ENCODE measurements at regions not wholly inside any gene's neighbourhood (a gene's known extent, or its start where the extent isn't known, plus 50 kb on each side); places are given as distances from the start of the nearest gene placed in this dataset.

GRCh38 chr6:131356161-131356560, 216.9 kb upstream of the ARG1 start:
- ChIA-PET CTCF (ENCODE audit: partially characterized antibody) (interaction anchor here (0.7 kb wide), 1 partner anchor 136 kb away, joined by 3 read pairs; no protein-coding TSS in a partner anchor), POLR2A (ENCODE audit: partially characterized antibody) (no interaction called here)
- WGBS, 2 experiments (ENCODE audit: extremely low coverage in 1 of 2, insufficient coverage in 1 of 2, insufficient read length in 1 of 2, insufficient replicate concordance in 2 of 2, low coverage in 1 of 2, low lambda C conversion rate in 2 of 2, missing lambda C conversion rate in 1 of 2), result 91% methylated on average over 2 of the region's 2 CpGs; no CpG with 5 or more reads in 1 of the 2 experiments
- TF ChIP-seq CEBPB (IDR thresholded peaks at IDR 0.05; ENCODE audit: low read depth, low read length), result no peak
- no peak for TF ChIP-seq BRCA1 (IDR thresholded peaks at IDR 0.05; ENCODE audit: low read depth, low read length)
- TF ChIP-seq PHF8 (conservative IDR thresholded peaks at IDR 0.05; ENCODE audit: low read depth, low read length), result no peak
- TF ChIP-seq CREB1 (IDR thresholded peaks at IDR 0.05), result no peak
- TF ChIP-seq SP1 (IDR thresholded peaks at IDR 0.05; ENCODE audit: low read depth, low read length), result no peak
- TF ChIP-seq RBBP5 (IDR thresholded peaks at IDR 0.05; ENCODE audit: borderline replicate concordance, low read depth, low read length), result no peak
- TF ChIP-seq JUND (IDR thresholded peaks at IDR 0.05; ENCODE audit: low read length), result no peak
- no peak for TF ChIP-seq YY1 (IDR thresholded peaks at IDR 0.05; ENCODE audit: low read depth, low read length)
- TF ChIP-seq MAFK (IDR thresholded peaks at IDR 0.05; ENCODE audit: low read depth, low read length), result no peak
- TF ChIP-seq GTF2F1 (IDR thresholded peaks at IDR 0.05; ENCODE audit: borderline replicate concordance, low read depth, low read length), result no peak
- no peak for TF ChIP-seq CTBP2 (IDR thresholded peaks at IDR 0.05; ENCODE audit: borderline replicate concordance, insufficient read depth, insufficient read length, low read length)
- TF ChIP-seq TAF7 (optimal IDR thresholded peaks at IDR 0.05; ENCODE audit: borderline replicate concordance, low read depth, low read length), result no peak
- TF ChIP-seq JUN (IDR thresholded peaks at IDR 0.05; ENCODE audit: low read depth, low read length), result no peak
- TF ChIP-seq TCF12 (IDR thresholded peaks at IDR 0.05; ENCODE audit: low read depth, low read length), result no peak
- TF ChIP-seq POU5F1 (IDR thresholded peaks at IDR 0.05; ENCODE audit: low read depth, low read length), result no peak
- no peak for TF ChIP-seq EGR1 (IDR thresholded peaks at IDR 0.05; ENCODE audit: borderline replicate concordance, low read depth, low read length)

More at GRCh38 chr6:131356161-131356560, 216.9 kb upstream of the ARG1 start:
- no peaks in the 10 kb centered on the region for H3K27me3 ChIP-seq (replicated peaks in 1 of 4; ENCODE audit: control insufficient read depth in 3 of 4, extremely low read depth in 1 of 4, insufficient read depth in 3 of 4, low read length in 3 of 4)
- no peaks in the 10 kb centered on the region for H3K36me3 ChIP-seq (ENCODE audit: control insufficient read depth in 2 of 4, insufficient read depth in 4 of 4, low read length in 3 of 4)
- no peak overlapping the region for H3K56ac ChIP-seq (replicated peaks; ENCODE audit: insufficient read length, low read depth, low read length)
- H3K4me2 ChIP-seq (ENCODE audit: insufficient read depth in 1 of 2, low read depth in 2 of 2, low read length in 2 of 2), result no peak overlapping the region
- H2BK5ac ChIP-seq (ENCODE audit: low read depth, low read length), result no peak overlapping the region
- H4K20me1 ChIP-seq (replicated peaks in 1 of 2; ENCODE audit: control insufficient read depth in 1 of 2, insufficient read depth in 2 of 2, low read length in 2 of 2), result no peaks in the 10 kb centered on the region
- H3K23ac ChIP-seq (ENCODE audit: insufficient read length), result no peak overlapping the region
- FAIRE-seq (peak; percentile 24), DNase-seq (ENCODE audit: low read depth in 1 of 2, low spot score in 2 of 2) (no peak)
- H3K79me1 ChIP-seq (ENCODE audit: low read depth, low read length), result no peaks in the 10 kb centered on the region
- no peaks in the 10 kb centered on the region for H3K9me3 ChIP-seq (ENCODE audit: insufficient read depth in 2 of 2, low read depth in 1 of 2, low read length in 1 of 2)
- no peak overlapping the region for H3K14ac ChIP-seq (ENCODE audit: insufficient read length)
- no peak overlapping the region for H2AK5ac ChIP-seq (ENCODE audit: low read depth, low read length)
- H3K4me3 ChIP-seq (ENCODE audit: extremely low read depth in 1 of 4, insufficient read depth in 2 of 4, low read depth in 3 of 4, low read length in 4 of 4), result no peak overlapping the region
- no peak overlapping the region for H3K27ac ChIP-seq (ENCODE audit: low read depth, low read length)
- 0 out of 2 replicates have a peak overlapping the region, but pooled peaks have one; percentile 20 for H2AFZ ChIP-seq (ENCODE audit: low read length)
- no peaks in the 10 kb centered on the region; the same call in 1 of the 2 replicates for H3K23me2 ChIP-seq (ENCODE audit: low read depth, low read length)
- H2BK15ac ChIP-seq (ENCODE audit: low read length), result no peak overlapping the region
- no peak overlapping the region for H2BK120ac ChIP-seq (replicated peaks; ENCODE audit: low read depth, low read length)
- H3K18ac ChIP-seq (ENCODE audit: extremely low read depth, low read length), result no peak overlapping the region
- H3K79me2 ChIP-seq (ENCODE audit: control insufficient read depth in 1 of 2, insufficient read depth in 2 of 2, low read length in 2 of 2), result no peaks in the 10 kb centered on the region
- H3K4ac ChIP-seq (replicated peaks; ENCODE audit: insufficient read length, low read depth, low read length), result no peak overlapping the region
- no peak overlapping the region for H4K8ac ChIP-seq (ENCODE audit: extremely low read depth, insufficient read depth, low read length)
- H4K91ac ChIP-seq (replicated peaks; ENCODE audit: insufficient read length, low read length), result no peak overlapping the region
- no peak overlapping the region for H2BK12ac ChIP-seq (ENCODE audit: low read depth, low read length)
- no peaks in the 10 kb centered on the region for H3K4me1 ChIP-seq (replicated peaks in 1 of 4; ENCODE audit: control insufficient read depth in 3 of 4, insufficient read depth in 4 of 4, low read length in 3 of 4)
- no peak overlapping the region for H4K5ac ChIP-seq (ENCODE audit: insufficient read length, low read depth, low read length)
- H2BK20ac ChIP-seq (ENCODE audit: low read length), result no peak overlapping the region
- no peak overlapping the region for H3K9ac ChIP-seq (replicated peaks in 1 of 4; ENCODE audit: extremely low read depth in 1 of 4, low read depth in 3 of 4, low read length in 3 of 4)
